GM21390 (cell line): ENCODE measurements at regions not wholly inside any gene's neighbourhood (a gene's known extent, or its start where the extent isn't known, plus 50 kb on each side); places are given as distances from the start of the nearest gene placed in this dataset.
A peak's percentile ranks its signal among the peaks of the same experiment; 100 is the strongest.
"Not testable (repeated sequence)": the region's sequence is repeated elsewhere in the genome, so short reads cannot be mapped to it uniquely, and the experiment has no call there.

ENCODE experiments used
- ATAC-seq: cut with Tn5 transposase; IDR thresholded peaks from one replicate; pipeline ENCODE4 v1.9.1; 2021; ENCODE audit not compliant: unreplicated experiment

DNA sequence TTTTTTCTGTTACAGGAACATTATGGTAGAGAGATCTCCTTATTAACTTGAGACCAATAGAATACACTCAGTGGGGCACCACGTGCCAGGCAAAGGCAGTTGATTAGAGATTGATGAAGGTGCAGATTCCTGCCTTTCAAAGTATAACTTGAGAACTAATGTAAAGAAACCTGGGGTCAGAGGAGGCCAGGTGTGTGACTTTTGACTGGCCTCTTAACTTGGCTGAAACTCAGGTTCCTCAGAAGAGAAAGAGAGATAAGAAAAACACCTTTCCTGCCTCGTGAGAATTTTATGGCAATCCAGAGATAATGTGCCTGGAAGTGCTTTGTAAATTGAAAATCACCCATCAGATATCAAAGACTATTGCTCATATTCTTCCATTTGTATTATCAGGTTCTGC, 110.7 kb upstream of the GZMB start:
- no peak for ATAC-seq

DNA sequence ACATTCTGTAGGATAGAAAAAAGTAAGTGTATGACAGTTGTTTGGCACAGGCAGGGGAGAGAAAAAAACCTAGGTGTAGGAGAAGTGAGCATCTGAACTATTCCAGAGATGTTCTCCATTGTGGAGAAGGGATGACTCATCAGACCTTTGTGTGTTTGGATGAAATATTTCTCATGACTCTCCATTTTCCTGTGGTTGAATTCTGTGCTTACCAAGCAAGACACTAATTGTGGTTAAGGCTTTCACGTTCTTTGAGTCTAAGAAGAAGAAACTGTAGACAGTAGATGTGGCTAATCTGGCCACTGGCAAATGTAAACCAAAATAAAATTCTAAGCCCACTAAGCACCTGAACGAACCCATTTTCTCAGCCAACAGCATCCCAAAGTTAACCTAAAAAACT, 107.9 kb upstream of the GZMB start:
- no peak for ATAC-seq

DNA sequence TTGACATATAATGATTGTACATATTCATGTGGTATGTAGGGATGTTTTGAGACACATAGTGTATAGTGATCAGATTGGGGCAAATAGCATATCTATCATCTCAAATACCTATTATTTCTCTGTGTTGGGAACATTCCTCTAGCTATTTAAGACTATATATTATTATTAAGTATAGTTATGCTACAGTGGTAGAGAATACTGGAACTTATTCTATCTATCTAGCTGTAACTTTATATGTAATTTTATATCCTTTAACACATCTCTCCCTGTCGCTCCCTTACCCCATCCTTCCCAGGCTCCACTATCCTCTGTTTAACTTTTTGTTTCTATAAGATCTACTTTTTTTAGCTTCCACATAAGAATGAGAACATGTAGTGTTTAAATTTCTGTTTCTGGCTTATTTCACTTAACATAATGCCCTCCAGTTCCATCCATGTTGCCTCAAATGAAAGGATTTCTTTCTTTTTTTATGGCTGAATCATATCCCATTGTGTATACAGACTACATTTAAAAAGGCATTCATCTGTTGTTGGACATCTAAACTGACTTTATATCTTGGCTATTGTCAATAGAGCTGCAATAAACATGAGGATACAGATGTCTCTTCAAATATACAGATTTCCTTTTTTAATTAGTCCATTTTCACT, 102.1 kb upstream of the GZMB start:
- ATAC-seq = no peak

DNA sequence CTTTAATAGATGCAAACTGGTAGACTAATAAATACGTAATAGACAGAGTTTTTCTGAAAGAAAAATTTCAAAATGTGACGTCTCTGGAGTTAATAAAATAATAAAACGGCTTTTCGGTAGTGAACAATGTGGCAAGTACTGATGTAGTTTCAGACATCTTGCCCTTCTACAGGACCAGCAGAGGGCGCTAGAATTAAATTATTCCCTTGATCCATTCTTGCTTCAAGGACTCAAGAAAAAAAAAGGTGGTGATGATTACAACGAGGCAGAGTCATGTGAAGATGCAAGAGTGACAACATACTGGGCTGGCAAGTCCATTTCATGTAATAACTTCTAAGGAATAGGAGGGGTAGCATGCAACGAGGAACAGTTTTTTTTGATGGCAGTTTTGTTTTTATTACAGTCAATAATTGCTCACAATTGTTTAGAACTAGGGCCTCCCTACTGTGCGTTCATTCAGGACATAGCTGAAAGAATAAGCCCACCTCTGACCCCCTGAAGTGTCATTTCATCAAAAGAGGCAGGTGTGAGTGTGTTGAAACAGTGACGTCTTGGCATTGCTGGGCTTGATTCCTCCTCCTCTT, 101.0 kb upstream of the GZMB start:
- no peak for ATAC-seq

DNA sequence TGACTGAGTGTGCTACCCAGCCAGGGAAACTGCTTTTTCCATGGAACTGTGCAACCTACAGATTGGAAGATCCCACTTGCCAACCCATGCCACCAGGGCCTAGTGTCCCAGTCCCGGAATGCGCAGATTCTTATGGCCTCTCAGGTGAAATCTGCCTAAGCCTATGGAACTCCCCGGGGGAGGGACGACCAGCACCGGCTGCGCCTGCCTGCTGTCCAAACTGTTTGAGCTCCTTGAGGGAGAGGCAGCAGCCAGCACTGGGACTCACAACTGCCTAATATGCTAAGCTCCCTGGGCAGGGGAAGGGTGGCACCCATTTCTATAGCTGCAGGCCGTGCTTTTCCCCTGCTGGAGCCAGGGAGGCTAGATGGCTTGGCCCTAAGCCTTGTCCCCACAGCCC, 92.5 kb upstream of the GZMB start:
- ATAC-seq = no peak

DNA sequence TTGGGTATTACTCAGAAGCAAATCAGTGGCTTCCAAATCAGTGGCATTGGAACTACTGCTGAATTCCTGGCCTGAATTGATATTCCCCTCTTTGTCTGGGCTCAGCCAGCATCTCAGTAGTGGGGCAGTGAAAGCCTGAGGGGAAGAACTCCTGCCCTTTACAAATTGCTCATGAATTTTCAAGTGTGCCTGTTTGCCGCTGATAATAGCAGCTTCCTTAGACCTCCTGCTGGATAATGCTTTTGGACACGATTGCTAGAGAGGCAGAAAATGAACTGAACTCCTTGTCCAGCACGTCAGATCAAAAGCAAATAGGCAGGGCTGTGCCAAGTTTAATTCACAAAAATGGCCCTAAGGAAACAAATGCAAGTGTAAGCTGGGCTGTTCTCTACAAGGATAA, 91.3 kb upstream of the GZMB start:
- no peak for ATAC-seq

DNA sequence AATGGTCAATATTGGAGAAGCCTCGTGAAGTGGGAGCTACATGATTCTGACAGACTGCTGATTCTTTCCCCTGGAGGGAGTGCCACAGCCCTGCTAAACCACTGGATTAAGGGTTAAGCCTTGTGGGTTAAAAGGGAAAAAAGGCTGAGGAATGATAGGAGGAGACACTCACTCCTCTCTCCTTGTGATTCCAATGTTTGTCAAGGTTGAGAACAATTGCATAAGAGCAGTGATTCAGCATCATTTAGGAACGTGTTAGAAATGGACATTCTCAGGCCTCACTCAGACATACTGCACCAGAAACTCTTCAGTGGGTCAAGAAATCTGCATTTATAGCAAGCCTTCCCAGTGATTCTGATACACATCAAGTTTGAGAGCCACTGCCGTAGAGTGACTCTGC, 87.8 kb upstream of the GZMB start:
- ATAC-seq = no peak

DNA sequence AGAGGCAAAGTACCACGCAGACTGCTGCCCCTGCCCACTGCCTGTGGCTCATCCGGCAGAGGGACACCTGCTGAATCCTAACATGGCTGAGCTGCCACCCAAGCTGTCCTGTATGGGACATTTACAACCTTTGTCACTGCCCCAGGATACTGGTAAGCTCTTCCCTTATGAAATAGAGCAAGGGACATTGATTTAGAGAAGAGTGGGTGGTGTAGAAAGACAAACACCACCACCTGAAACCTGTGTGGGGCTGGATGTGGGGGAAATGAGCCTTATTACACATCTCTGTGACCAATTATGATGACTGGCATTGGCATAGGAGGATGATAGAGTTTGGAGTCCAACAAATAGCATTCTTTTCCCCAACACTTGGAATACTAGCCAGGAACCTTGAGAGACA, 81.2 kb upstream of the GZMB start:
- ATAC-seq = no peak

DNA sequence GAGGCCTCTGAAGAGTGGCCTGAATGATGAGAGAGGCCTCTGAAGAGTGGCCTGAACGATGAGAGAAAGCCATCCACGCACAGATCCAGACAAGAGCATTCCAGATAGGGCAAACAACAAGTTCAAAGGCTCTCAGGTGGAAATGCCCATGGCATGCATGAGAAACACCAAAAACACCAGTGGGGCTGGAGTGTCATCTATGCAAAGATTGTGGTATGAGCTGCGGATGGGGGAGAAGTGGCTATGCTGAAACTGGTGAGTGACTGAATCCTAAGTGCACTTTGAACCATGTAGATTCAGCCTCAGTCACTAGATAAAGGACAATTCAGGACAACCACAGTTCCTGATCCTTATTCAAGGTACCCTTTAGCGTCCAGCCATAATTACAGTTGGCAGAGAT, 79.4 kb upstream of the GZMB start:
- no peak for ATAC-seq

DNA sequence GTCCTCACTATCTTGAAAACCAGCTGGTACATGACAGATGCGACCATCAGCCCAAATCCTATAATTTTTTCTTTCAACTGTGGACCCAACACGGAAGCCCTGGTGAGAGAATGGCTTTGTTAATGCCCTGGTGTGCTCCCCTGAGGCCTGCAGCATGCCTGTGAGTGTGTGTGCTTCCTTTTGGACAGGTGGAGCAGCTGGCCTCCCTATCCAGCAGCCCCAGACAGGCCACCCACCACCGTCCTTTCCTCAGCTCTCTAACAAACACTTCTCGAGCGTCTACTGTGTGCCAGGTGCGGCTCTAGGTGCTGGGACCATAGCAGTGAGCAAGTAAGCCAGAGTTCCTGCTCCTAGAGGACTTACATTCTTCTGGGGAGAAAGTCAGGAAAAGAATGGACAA, 78.9 kb upstream of the GZMB start:
- no peak for ATAC-seq

DNA sequence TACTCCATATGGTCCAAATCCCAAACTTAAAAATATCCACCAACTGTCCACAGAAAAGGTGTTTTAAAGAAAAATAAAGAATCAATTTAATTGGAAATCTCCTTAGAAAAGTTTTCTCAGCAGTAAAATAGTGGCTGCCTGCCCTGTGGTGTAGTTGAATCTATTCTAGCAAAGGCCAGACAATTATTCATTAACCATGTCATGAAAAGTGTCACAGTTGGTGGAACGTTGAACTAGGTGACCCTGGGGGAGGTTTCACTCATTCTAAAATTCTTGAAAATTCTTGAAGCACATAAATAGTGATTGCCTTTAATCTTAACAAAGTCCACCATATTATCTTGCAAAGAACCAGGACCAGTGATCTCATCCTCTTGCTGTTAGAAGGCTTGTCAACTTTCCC, 78.4 kb upstream of the GZMB start:
- ATAC-seq = no peak

DNA sequence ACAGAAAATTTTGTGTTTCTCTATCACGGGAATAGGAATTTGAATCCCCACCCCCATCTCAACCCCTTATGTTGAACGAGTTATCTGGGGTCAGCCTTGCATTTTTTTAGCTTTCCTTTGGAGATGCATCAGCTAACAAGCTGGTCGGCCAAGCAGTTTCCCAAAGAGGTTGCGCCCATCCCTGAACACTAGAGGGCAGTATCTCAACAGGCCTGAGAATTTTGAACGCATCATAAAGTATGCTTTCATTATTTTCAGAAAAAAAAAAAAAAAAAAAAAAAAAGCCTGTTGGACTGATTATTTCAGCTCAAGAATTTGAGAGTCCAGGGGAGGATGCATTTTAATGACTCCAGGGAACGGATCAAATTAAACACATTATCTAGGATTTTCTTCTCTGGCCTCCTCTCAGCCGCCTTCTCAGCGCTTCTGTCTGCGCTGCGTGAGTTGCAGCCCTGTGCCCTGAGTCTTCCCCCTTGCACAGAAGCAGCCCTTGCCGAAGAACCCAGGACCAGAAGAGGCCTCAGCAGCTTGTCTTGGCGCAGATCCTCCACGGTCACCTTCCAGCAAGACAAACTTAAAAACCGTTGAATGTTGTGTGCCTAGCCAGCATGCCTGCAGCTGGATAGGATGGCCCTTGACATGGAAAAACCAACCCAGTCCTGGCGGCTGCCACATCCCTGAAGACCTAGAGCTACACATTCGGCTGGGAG, 76.6 kb upstream of the GZMB start:
- ATAC-seq = no peak

DNA sequence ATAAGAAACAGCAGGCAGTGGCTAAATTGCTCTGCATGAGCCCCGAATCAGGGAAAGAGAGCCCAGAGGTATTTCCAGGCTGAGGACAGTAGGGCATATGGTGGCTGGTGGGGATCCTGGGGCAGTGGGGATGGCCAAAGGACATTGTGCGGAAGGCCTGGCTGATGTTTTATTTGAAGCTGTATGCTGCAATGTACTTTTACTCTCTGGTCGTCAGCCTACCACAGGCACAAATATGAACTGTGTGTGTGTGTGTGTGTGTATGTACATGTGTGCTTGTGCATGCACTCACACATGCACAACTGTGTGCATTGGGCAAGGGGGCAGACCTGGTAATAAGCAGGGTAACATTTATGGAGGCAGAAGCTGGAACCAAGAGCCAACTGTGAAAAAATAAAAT, 74.7 kb upstream of the GZMB start:
- ATAC-seq = no peak

DNA sequence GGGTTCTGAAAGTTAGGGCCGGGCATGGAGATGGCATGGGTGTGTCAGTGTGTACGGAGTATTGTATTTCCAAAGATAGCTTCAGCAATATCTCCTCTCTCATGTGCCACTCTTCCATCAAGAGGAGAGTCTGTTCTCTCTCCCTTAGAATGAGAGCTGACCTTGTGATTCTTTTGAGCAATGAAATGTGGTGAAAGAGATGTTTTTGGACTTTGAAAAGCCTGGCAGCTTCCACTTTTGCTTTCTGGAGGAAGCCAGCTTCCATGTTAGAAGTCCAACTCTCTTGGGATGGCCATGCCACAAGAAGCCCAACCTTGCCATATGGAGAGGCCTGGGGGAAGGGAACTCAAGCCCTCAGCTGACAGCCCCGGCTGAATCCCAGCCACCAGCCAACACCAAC, 72.4 kb upstream of the GZMB start:
- no peak for ATAC-seq

DNA sequence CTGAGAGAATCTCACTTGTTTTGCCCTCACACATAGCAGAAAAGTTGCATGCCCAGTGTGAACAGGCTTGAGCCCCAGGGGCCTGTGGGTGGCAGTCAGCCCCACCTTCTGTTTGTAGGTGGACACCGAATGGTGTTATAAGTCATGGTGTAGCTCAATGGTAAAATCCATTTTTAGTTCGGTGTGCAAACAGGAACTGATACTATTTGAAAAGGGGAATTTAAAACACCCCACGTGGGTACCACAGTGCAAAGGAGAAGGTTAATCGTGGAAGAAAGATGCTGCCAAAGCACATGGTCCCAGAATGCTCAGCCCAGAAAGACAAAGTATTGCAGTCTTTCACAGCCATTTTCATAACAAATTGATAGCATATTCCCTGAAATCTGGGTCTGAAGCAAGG, 71.8 kb upstream of the GZMB start:
- ATAC-seq = peak; percentile 90

DNA sequence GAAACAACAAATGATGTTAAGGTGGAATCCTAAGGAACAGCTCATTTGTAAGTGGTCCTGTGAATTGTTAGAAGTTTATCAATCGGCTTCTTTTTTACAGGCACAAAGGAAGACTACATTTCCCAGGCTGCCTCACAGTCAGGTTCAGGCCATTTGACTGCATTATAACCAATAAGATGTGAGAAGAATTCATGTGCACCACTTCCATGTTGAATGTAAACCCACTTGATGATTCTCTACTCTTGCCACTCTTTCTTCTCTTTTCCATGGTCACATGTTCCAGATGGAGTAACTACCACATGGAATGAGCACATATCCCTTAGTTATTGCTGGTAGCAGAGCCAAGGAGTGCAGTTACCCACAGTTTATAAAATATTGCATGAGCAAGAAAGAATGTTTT, 67.1 kb upstream of the GZMB start:
- ATAC-seq = no peak

DNA sequence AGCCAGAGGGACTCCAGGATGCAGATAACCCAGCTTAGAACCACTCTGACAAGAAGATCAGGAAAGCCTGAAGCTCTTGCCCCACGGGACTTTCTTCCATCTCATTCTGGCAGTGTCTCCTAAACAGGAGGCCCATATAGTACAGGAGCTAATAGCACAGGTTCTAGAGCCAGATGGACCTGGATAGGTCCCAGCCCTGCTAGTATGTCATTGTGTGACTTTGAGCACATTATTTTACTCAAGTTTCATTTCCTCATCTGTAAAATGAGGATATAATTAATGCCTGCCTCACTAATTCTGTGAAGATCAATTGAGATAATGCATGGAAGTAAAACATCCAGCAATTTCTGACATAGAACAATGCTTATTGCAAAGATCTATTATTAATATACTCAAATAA, 66.5 kb upstream of the GZMB start:
- ATAC-seq = no peak

DNA sequence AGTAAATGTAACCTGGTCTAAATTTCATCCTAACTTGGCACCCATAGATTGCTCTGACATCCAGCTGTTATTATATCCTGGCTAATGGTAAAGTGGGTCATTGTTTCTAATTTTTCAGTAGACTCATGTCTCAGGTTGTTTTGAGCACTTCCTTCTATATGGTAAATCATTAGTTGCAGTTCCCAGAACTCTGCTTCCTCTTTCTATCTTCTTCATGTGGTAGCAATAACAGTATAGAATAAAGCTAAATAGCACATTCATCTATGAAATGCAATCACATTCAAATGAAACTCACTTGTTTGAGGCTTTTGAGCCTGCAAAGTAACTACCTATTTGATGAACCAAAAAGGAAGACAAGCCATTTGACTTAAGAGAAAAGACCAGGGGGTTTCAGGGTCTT, 65.1 kb upstream of the GZMB start:
- ATAC-seq = peak; percentile 56

DNA sequence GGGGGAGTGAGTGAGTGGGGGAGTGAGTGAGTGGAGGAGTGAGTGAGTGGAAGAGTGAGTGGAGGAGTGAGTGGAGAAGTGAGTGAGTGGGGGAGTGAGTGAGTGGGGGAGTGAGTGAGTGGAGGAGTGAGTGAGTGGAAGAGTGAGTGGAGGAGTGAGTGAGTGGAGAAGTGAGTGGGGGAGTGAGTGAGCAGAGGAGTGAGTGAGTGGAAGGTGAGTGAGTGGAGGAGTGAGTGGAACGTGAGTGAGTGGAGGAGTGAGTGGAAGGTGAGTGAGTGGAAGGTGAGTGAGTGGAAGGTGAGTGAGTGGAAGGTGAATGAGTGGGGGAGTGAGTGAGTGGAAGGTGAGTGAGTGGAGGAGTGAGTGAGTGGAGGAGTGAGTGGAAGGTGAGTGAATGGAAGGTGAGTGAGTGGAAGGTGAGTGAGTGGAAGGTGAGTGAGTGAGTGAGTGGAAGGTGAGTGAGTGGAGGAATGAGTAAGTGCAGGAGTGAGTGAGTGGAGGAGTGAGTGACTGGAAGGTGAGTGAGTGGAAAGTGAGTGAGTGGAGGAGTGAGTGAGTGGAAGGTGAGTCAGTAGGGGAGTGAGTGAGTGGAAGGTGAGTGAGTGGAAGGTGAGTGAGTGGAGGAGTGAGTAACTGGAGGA, 62.4 kb upstream of the GZMB start:
- not testable (repeated sequence) for ATAC-seq

DNA sequence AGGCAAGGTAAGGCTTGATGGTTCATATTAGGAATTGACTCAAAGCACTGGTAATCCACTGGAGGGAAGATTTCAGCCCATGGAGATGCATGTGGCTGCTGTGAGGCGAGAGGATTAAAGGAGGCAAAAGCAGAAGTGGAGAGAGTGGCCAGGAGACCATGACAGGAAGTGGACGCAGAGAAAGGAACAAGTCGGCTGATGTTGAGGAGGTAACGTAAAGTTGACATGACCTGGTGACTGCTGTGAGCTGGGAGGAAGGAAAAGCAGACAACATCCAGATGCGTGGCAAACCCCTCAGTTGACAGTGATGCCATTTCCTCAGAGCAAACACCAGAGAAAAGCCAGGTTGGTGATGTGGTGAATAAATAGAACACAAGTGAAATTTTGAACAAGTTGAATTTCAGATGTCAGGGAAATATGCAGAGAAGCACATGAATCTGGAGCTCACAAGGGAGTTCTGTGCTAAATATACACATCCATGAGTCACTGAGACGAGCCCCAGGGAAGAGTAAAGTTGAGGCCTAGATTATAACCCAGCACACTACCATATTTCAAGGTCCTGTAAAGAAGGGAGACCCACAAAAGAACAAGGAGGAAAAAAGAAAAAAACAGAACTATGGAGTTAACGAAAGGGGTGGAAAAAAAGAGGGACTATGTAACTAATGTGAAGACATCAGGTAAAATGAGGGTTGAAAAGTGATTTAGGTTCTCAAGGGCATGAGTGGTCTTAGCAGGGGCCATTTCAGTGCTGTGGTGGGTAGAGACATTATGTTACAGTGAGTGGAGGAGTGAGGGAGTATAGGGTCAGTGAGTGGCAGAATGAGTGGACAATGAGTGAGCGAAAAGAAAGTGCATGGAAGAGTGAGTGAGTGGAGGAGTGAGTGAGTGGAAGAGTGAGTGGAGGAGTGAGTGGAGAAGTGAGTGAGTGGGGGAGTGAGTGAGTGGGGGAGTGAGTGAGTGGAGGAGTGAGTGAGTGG, 61.6 kb upstream of the GZMB start:
- peak; percentile 46 for ATAC-seq

DNA sequence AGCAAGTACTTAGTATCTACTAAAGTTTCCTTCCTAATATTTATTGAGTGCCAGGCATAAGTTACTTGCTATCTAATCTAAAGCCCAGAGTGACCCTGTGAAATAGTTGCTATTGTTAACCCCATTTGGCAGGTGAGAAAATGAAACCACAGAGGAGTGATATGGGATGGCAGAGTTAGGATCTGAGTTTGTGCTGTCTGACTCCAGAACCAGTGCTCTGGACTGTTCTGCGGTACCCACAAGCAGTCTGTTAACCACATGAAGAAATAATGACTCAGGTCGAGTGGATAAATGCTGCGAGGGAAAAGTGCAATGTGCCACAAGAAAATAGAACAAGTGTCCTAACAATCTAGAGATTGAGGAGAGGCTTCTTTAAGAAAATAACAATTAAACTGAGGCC, 60.7 kb upstream of the GZMB start:
- no peak for ATAC-seq
